GM12891 (cell line): ENCODE measurements at regions not wholly inside any gene's neighbourhood (a gene's known extent, or its start where the extent isn't known, plus 50 kb on each side); places are given as distances from the start of the nearest gene placed in this dataset.

Experiments used
- PAX5 ChIP-seq: IDR thresholded peaks from 2 replicates; pipeline ENCODE4 v1.6.1; 2011; ENCODE audit warnings: low read length, moderate library complexity, mild to moderate bottlenecking; ENCODE audit not compliant: insufficient read depth, severe bottlenecking
- POLR2A ChIP-seq: IDR thresholded peaks from 2 replicates; pipeline ENCODE4 v1.6.1; 2011; ENCODE audit warnings: low read depth, low read length, control low read depth
- POLR2AphosphoS5 ChIP-seq: IDR thresholded peaks from 2 replicates; pipeline ENCODE4 v1.6.1; 2011; ENCODE audit warnings: low read depth, low read length, control low read depth
- POU2F2 ChIP-seq: IDR thresholded peaks from 2 replicates; pipeline ENCODE4 v1.6.1; 2011; ENCODE audit warnings: low read depth, mild to moderate bottlenecking, control low read depth, low read length, moderate library complexity
- SPI1 ChIP-seq: IDR thresholded peaks from 2 replicates; pipeline ENCODE4 v1.6.1; 2011; ENCODE audit warnings: low read depth, low read length, control low read depth
- TAF1 ChIP-seq: IDR thresholded peaks from 2 replicates; pipeline ENCODE4 v1.6.1; 2011; ENCODE audit warnings: low read depth, low read length, control low read depth

DNA sequence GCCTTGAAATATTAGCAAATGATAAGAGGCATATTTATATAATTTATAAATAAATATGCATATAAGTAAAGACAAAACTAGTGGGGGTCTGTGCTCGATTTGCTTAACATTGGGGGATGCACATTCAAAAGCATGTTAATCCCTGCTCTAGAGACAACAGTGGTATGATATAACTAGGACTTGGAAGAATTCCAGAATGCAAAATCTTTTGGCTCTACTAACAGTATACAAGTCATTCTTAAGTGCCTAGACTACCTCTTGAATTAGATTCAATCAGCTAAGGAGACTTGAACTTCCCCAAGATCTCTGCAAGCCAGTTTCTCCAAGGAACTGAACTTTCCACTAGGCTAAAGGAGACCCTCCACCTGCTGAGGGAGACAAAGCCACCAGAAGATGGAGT, 282.7 kb upstream of the RORA start:
- TF ChIP-seq POLR2A (no peak), POLR2AphosphoS5 (no peak), TAF1 (no peak), SPI1 (no peak), PAX5 (no peak), POU2F2 (no peak)
